Panc1 (cell line): ENCODE measurements at regions not wholly inside any gene's neighbourhood (a gene's known extent, or its start where the extent isn't known, plus 50 kb on each side); places are given as distances from the start of the nearest gene placed in this dataset.

Experiments
- ATAC-seq: fragments of 200-7000 bp; cut with Tn5 transposase; 2 replicates; pipeline ENCODE4 v1.9.1; 2020; ENCODE audit warnings: mild to moderate bottlenecking, moderate library complexity
- BruUV-seq: library from RNA; stranded (reverse); fragments of 400-500 nt; replicated peaks from 2 replicates; lab custom pipeline; 2021; lab: Mats Ljungman, UMichigan
- CTCF ChIA-PET: fragments of 300-600 bp; sonication (Branson Sonifier 250); formaldehyde crosslinking; loops from one replicate; lab custom pipeline; 2022; ENCODE audit warnings: antibody characterized with exemption; lab: Charles Lee
- POLR2A ChIA-PET: fragments of 300-600 bp; sonication (Branson Sonifier 250); formaldehyde crosslinking; loops from one replicate; lab custom pipeline; 2022; ENCODE audit warnings: antibody characterized with exemption; lab: Charles Lee
- DNase-seq: peaks from one replicate; pipeline ENCODE4 v3.0.0-alpha.2; 2010; ENCODE audit warnings: low read depth, low spot score
- H3K27ac ChIP-seq: 2 replicates; pipeline ENCODE4 v1.5.1; 2011; ENCODE audit warnings: mild to moderate bottlenecking, low read length, inconsistent platforms
- H3K27me3 ChIP-seq: fragments of 200-500 bp; sonication (Bioruptor generic); 2 replicates; pipeline ENCODE4 v1.6.0; 2014; ENCODE audit warnings: low read length, inconsistent platforms; ENCODE audit not compliant: control insufficient read depth, insufficient read depth
- H3K36me3 ChIP-seq: fragments of 200-500 bp; sonication (Bioruptor generic); 2 replicates; pipeline ENCODE4 v1.5.1; 2014; ENCODE audit warnings: inconsistent platforms, mild to moderate bottlenecking, low read length, moderate library complexity; ENCODE audit not compliant: control insufficient read depth, insufficient read depth
- H3K4me1 ChIP-seq: 2 replicates; pipeline ENCODE4 v1.5.1; 2011; ENCODE audit warnings: inconsistent platforms, mild to moderate bottlenecking, low read length, moderate library complexity; ENCODE audit not compliant: control insufficient read depth, insufficient read depth
- H3K4me3 ChIP-seq, 2 experiments: 2 replicates each; pipeline ENCODE4 v1.5.1; 2011 to 2012; ENCODE audit warnings: low read depth in 2 of 2, low read length in 2 of 2, mild to moderate bottlenecking in 2 of 2, inconsistent platforms in 1 of 2, moderate library complexity in 1 of 2
- H3K9me3 ChIP-seq: fragments of 200-500 bp; sonication (Bioruptor generic); 2 replicates; pipeline ENCODE4 v1.5.1; 2014; ENCODE audit warnings: low read depth, mild to moderate bottlenecking, inconsistent platforms, low read length, moderate library complexity; ENCODE audit not compliant: control insufficient read depth, insufficient read depth
- POLR2AphosphoS5 ChIP-seq: IDR thresholded peaks from 2 replicates; pipeline ENCODE4 v1.6.1; 2012; ENCODE audit warnings: mild to moderate bottlenecking, low read depth, low read length, moderate library complexity
- SIN3A ChIP-seq: IDR thresholded peaks from 2 replicates; pipeline ENCODE4 v1.6.1; 2012; ENCODE audit warnings: low read depth, mild to moderate bottlenecking, low read length, moderate library complexity, borderline replicate concordance; ENCODE audit not compliant: insufficient read depth
- TCF7L2 ChIP-seq: IDR thresholded peaks from 2 replicates; pipeline ENCODE4 v1.6.1; 2011; ENCODE audit warnings: mild to moderate bottlenecking, low read depth, low read length, inconsistent platforms
- in situ Hi-C: cut with HindIII; loops from 2 replicates; pipeline ENCODE4 v1.10.0; 2016; ENCODE audit warnings: low sequenced_read_pairs, low pct_unique_long_range_greater_than_20kb
- intact Hi-C: fragments of 100-400 bp; cut with micrococcal nuclease; formaldehyde crosslinking; loops from one replicate; pipeline ENCODE4 v1.10.0; 2022; ENCODE audit not compliant: unreplicated experiment
- TF ChIP-seq, protein P1 (sequence below), 2 experiments: IDR thresholded peaks; 2 replicates each; pipeline ENCODE4 v1.6.1; 2011 to 2012; ENCODE audit warnings: low read depth in 2 of 2, control low read depth in 1 of 2, low read length in 1 of 2, mild to moderate bottlenecking in 1 of 2, moderate library complexity in 1 of 2; ENCODE audit not compliant: insufficient read depth in 1 of 2
- TF ChIP-seq, protein P2 (sequence below): fragments of 450-650 bp; IDR thresholded peaks from 2 replicates; pipeline ENCODE4 v1.5.1; 2017; ENCODE audit warnings: mild to moderate bottlenecking

DNA sequence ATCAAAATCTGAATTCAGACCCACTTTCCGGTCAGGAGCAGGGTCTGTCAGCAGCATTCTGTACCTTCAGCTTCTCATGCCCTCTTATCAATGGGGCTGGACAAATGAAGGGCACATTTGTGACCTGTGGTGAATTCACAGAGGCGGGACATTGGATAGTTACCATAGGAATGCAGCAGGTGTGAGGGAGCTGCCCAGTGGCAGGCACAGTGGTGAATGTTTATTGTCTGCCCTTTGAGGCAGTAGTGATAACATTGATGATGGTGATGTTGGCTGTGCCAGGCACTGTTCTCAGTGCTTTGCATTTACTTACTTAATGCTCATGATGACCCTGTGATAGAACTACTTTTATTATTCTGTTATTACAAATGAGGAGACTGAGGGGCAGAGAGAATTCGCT, 101.2 kb upstream of the KIT start:
- Histone ChIP-seq H3K36me3 (no peaks in the 10 kb centered on the region), H3K9me3 (no peaks in the 10 kb centered on the region), H3K4me3 (no peak overlapping the region), H3K4me1 (no peaks in the 10 kb centered on the region), H3K27me3 (no peaks in the 10 kb centered on the region), H3K27ac (no peak overlapping the region)
- in situ Hi-C loops = no loop called here
- TF ChIP-seq SIN3A = no peak
- TF ChIP-seq, protein P1, sequence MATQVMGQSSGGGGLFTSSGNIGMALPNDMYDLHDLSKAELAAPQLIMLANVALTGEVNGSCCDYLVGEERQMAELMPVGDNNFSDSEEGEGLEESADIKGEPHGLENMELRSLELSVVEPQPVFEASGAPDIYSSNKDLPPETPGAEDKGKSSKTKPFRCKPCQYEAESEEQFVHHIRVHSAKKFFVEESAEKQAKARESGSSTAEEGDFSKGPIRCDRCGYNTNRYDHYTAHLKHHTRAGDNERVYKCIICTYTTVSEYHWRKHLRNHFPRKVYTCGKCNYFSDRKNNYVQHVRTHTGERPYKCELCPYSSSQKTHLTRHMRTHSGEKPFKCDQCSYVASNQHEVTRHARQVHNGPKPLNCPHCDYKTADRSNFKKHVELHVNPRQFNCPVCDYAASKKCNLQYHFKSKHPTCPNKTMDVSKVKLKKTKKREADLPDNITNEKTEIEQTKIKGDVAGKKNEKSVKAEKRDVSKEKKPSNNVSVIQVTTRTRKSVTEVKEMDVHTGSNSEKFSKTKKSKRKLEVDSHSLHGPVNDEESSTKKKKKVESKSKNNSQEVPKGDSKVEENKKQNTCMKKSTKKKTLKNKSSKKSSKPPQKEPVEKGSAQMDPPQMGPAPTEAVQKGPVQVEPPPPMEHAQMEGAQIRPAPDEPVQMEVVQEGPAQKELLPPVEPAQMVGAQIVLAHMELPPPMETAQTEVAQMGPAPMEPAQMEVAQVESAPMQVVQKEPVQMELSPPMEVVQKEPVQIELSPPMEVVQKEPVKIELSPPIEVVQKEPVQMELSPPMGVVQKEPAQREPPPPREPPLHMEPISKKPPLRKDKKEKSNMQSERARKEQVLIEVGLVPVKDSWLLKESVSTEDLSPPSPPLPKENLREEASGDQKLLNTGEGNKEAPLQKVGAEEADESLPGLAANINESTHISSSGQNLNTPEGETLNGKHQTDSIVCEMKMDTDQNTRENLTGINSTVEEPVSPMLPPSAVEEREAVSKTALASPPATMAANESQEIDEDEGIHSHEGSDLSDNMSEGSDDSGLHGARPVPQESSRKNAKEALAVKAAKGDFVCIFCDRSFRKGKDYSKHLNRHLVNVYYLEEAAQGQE (IDR thresholded peaks at IDR 0.05; ENCODE audit: insufficient read depth in 1 of 2, low read depth in 2 of 2, low read length in 1 of 2) = no peak
- no peak for TF ChIP-seq POLR2AphosphoS5
- no peak for TF ChIP-seq TCF7L2
- TF ChIP-seq, protein P2, sequence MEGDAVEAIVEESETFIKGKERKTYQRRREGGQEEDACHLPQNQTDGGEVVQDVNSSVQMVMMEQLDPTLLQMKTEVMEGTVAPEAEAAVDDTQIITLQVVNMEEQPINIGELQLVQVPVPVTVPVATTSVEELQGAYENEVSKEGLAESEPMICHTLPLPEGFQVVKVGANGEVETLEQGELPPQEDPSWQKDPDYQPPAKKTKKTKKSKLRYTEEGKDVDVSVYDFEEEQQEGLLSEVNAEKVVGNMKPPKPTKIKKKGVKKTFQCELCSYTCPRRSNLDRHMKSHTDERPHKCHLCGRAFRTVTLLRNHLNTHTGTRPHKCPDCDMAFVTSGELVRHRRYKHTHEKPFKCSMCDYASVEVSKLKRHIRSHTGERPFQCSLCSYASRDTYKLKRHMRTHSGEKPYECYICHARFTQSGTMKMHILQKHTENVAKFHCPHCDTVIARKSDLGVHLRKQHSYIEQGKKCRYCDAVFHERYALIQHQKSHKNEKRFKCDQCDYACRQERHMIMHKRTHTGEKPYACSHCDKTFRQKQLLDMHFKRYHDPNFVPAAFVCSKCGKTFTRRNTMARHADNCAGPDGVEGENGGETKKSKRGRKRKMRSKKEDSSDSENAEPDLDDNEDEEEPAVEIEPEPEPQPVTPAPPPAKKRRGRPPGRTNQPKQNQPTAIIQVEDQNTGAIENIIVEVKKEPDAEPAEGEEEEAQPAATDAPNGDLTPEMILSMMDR = no peak
- ChIA-PET CTCF (no interaction called here), POLR2A (no interaction called here)
- BruUV-seq = no TSS peak
- no peak for ATAC-seq
- intact Hi-C loops = no loop called here
- no peak for DNase-seq

DNA sequence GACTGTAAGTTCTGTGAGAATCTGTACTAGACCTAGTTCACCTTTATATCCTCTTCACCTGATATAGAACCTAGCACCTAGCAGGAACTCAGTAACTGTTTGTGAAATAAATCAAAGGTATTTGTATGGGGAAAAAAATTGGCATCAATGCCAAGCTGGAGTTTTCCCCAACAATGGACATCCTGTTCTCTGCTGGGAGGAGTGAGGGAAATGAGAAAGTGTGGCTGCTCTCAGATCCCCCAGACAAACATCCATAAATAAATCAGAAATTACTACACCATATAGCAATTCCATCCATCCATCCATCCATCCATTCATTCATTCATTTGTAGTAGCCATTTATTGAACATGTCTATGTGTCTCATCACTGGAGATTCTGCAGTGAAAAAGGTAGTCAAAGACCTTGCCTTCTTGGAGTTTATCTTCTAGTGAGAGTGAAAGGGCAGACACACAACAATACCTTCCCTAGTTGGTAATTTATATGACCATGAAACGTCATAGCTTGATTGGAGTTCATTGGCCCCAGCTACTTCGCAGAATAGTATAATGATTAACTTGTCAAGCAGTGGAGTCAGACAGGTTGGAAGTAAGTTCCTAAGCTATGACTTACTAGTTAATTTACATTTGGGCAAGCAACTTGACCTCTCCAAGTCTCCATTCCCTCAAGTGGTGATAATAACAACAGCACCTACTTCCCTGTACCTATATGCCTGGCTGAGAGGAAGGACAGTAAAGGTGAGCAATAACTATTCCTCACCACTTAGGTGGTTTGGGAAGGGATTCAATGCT, 98.7 kb upstream of the KIT start:
- TF ChIP-seq TCF7L2 = no peak
- TF ChIP-seq, protein P2 = no peak
- no peak for TF ChIP-seq POLR2AphosphoS5
- TF ChIP-seq SIN3A = no peak
- TF ChIP-seq, protein P1 (IDR thresholded peaks at IDR 0.05; ENCODE audit: insufficient read depth in 1 of 2, low read depth in 2 of 2, low read length in 1 of 2) = no peak

More for the DNA sequence above, 98.7 kb upstream of the KIT start:
- ChIA-PET POLR2A (no interaction called here), CTCF (no interaction called here)
- Histone ChIP-seq H3K4me1 (no peaks in the 10 kb centered on the region), H3K27me3 (no peaks in the 10 kb centered on the region), H3K4me3 (no peak overlapping the region), H3K27ac (no peak overlapping the region), H3K9me3 (no peaks in the 10 kb centered on the region), H3K36me3 (no peaks in the 10 kb centered on the region)
- in situ Hi-C loops = no loop called here
- DNase-seq (no peak), ATAC-seq (no peak)
- intact Hi-C loops = no loop called here
- no TSS peak for BruUV-seq
